Spleen (tissue), 7 donors: ENCODE measurements at regions not wholly inside any gene's neighbourhood (a gene's known extent, or its start where the extent isn't known, plus 50 kb on each side); places are given as distances from the start of the nearest gene placed in this dataset.

Experiments
- POLR2A ChIP-seq, 3 donors: fragments of 450-650 bp; IDR thresholded peaks; one replicate each; pipeline ENCODE4 v1.5.1; 2017; ENCODE audit warnings: antibody characterized with exemption in 3 of 3, mild to moderate bottlenecking in 1 of 3
- TF ChIP-seq, protein P1 (sequence below), 11 experiments: fragments of 200-600 bp in 7 of 11; fragments of 450-650 bp in 4 of 11; sonication (generic) in 4 of 11; IDR thresholded peaks in 8 of 11; conservative IDR thresholded peaks in 3 of 11; 1 replicate in 7 of 11; 2 replicates in 4 of 11; pipeline versions ENCODE4 v1.4.0 to v1.8.0; 2016 to 2021; ENCODE audit warnings: antibody characterized with exemption in 11 of 11, inconsistent platforms in 4 of 11, mild to moderate bottlenecking in 1 of 11
- donor health status: DM: no; HTN: no; CAD: no; lungs with moderate emphysema.
- donor health status: DM: no; HTN: no; CAD: no.
- donor health status: DM: no; HTN: no; CAD: no.

DNA sequence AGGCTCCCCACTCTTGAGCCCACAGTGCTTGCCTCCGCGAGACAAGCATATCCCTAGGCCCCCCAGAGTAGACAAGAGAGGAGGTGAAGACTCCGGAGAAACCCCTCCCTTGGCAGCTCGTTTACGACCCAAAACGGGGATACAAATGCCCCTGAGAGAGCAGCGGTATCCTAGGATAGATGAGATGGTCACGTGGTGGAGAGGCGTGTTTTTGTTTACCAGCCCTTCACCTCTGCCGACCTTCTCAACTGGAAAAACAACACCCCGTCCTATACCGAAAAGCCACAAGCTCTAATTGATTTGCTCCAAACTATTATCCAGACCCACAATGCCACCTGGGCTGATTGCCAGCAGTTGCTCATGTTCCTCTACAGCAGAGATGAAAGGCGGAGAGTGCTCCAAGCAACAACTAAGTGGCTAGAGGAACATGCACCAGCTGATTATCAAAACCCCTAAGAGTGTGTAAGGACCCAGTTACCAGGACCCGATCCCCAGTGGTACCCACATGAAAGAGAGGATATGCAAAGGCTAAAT, 99.5 kb upstream of the OSBPL11 start:
- TF ChIP-seq, protein P1, sequence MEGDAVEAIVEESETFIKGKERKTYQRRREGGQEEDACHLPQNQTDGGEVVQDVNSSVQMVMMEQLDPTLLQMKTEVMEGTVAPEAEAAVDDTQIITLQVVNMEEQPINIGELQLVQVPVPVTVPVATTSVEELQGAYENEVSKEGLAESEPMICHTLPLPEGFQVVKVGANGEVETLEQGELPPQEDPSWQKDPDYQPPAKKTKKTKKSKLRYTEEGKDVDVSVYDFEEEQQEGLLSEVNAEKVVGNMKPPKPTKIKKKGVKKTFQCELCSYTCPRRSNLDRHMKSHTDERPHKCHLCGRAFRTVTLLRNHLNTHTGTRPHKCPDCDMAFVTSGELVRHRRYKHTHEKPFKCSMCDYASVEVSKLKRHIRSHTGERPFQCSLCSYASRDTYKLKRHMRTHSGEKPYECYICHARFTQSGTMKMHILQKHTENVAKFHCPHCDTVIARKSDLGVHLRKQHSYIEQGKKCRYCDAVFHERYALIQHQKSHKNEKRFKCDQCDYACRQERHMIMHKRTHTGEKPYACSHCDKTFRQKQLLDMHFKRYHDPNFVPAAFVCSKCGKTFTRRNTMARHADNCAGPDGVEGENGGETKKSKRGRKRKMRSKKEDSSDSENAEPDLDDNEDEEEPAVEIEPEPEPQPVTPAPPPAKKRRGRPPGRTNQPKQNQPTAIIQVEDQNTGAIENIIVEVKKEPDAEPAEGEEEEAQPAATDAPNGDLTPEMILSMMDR (IDR thresholded peaks at IDR 0.05 in 8 of 11, conservative IDR thresholded peaks at IDR 0.05 in 3 of 11) = no peak
- TF ChIP-seq POLR2A (IDR thresholded peaks at IDR 0.05) = no peak
